ENCODE measurements at regions not wholly inside any gene's neighbourhood (a gene's known extent, or its start where the extent isn't known, plus 50 kb on each side); places are given as distances from the start of the nearest gene placed in this dataset.

DNA sequence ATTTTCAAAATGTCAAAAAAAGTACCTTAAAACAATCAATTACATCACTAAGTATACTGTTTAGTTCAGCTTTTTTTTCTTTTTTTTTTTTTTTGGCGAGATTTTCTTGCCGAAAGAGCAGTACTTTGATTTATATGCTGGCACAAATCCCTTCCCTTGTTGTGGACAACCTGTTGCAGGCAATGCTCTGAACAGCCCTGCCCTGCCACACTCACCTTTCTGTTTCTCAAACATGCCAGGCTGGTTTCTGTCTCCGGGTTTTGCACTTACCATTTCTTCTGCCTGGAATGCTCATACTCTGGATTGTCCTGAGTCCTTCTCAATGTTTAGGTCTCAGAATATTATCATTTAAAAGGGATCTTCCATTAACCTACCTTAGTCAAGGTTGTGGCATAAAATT is 80.4 kb upstream of the JAZF1 start:
- Histone ChIP-seq H4K20me1 (replicated peaks in 1 of 2; ENCODE audit: control insufficient read depth in 1 of 2, insufficient read depth in 2 of 2, low read length in 2 of 2) (no peaks in the 10 kb centered on the region), H4K91ac (replicated peaks; ENCODE audit: insufficient read length, low read length) (no peak overlapping the region), H2BK15ac (ENCODE audit: low read length) (no peak overlapping the region), H3K4me1 (replicated peaks in 1 of 4; ENCODE audit: control insufficient read depth in 3 of 4, insufficient read depth in 4 of 4, low read length in 3 of 4) (peaks cover 0 to 4% (median 2%) of the 10 kb centered on the region in 4 experiments; a peak in 1 of 7 replicates), H3K18ac (ENCODE audit: extremely low read depth, low read length) (no peak overlapping the region), H4K8ac (ENCODE audit: extremely low read depth, insufficient read depth, low read length) (no peak overlapping the region), H3K4me3 (ENCODE audit: extremely low read depth in 1 of 4, insufficient read depth in 2 of 4, low read depth in 3 of 4, low read length in 4 of 4) (no peak overlapping the region), H2BK20ac (ENCODE audit: low read length) (0 out of 2 replicates have a peak overlapping the region, but pooled peaks have one; percentile 80), H3K9me3 (ENCODE audit: insufficient read depth in 2 of 2, low read depth in 1 of 2, low read length in 1 of 2) (no peaks in the 10 kb centered on the region), H3K14ac (ENCODE audit: insufficient read length) (no peak overlapping the region), H4K5ac (ENCODE audit: insufficient read length, low read depth, low read length) (no peak overlapping the region), H3K36me3 (ENCODE audit: control insufficient read depth in 2 of 4, insufficient read depth in 4 of 4, low read length in 3 of 4) (no peaks in the 10 kb centered on the region), H3K27me3 (replicated peaks in 1 of 4; ENCODE audit: control insufficient read depth in 3 of 4, extremely low read depth in 1 of 4, insufficient read depth in 3 of 4, low read length in 3 of 4) (no peaks in the 10 kb centered on the region), H2BK12ac (ENCODE audit: low read depth, low read length) (no peak overlapping the region), H3K23ac (ENCODE audit: insufficient read length) (no peak overlapping the region), H2BK5ac (ENCODE audit: low read depth, low read length) (no peak overlapping the region), H3K56ac (replicated peaks; ENCODE audit: insufficient read length, low read depth, low read length) (no peak overlapping the region), H2BK120ac (replicated peaks; ENCODE audit: low read depth, low read length) (no peak overlapping the region), H3K4me2 (ENCODE audit: insufficient read depth in 1 of 2, low read depth in 2 of 2, low read length in 2 of 2) (no peak overlapping the region), H2AFZ (ENCODE audit: low read length) (no peak overlapping the region), H3K23me2 (ENCODE audit: low read depth, low read length) (no peaks in the 10 kb centered on the region), H3K79me2 (ENCODE audit: control insufficient read depth in 1 of 2, insufficient read depth in 2 of 2, low read length in 2 of 2) (no peaks in the 10 kb centered on the region), H3K9ac (replicated peaks in 1 of 4; ENCODE audit: extremely low read depth in 1 of 4, low read depth in 3 of 4, low read length in 3 of 4) (no peak overlapping the region), H3K79me1 (ENCODE audit: low read depth, low read length) (no peaks in the 10 kb centered on the region), H3K27ac (ENCODE audit: low read depth, low read length) (no peak overlapping the region), H3K4ac (replicated peaks; ENCODE audit: insufficient read length, low read depth, low read length) (no peak overlapping the region), H2AK5ac (ENCODE audit: low read depth, low read length) (no peak overlapping the region)
- no peak for TF ChIP-seq NANOG (IDR thresholded peaks at IDR 0.05; ENCODE audit: insufficient read depth, low read depth, low read length, poor library complexity, severe bottlenecking)
- TF ChIP-seq PHF8 (conservative IDR thresholded peaks at IDR 0.05; ENCODE audit: low read depth, low read length): no peak
- no peak for TF ChIP-seq CBX8 (IDR thresholded peaks at IDR 0.05; ENCODE audit: borderline replicate concordance, low read depth, low read length)
- no peak for TF ChIP-seq JUN (IDR thresholded peaks at IDR 0.05; ENCODE audit: low read depth, low read length)
- TF ChIP-seq BRCA1 (IDR thresholded peaks at IDR 0.05; ENCODE audit: low read depth, low read length): no peak
- TF ChIP-seq SP1 (IDR thresholded peaks at IDR 0.05; ENCODE audit: low read depth, low read length): no peak
- no peak for TF ChIP-seq KDM4A (IDR thresholded peaks at IDR 0.05; ENCODE audit: low read depth, low read length, severe bottlenecking)
- no peak for TF ChIP-seq TAF7 (optimal IDR thresholded peaks at IDR 0.05; ENCODE audit: borderline replicate concordance, low read depth, low read length)
- no peak for TF ChIP-seq SAP30 (IDR thresholded peaks at IDR 0.05; ENCODE audit: insufficient read depth, insufficient replicate concordance, low read length)
- TF ChIP-seq FOSL1 (IDR thresholded peaks at IDR 0.05; ENCODE audit: insufficient read depth, low read depth, low read length): no peak
- no peak for TF ChIP-seq KDM5A (IDR thresholded peaks at IDR 0.05; ENCODE audit: low read length)
- TF ChIP-seq EP300 (IDR thresholded peaks at IDR 0.05; ENCODE audit: borderline replicate concordance in 1 of 2, low read depth in 2 of 2, low read length in 2 of 2): no peak
- TF ChIP-seq, protein P1, sequence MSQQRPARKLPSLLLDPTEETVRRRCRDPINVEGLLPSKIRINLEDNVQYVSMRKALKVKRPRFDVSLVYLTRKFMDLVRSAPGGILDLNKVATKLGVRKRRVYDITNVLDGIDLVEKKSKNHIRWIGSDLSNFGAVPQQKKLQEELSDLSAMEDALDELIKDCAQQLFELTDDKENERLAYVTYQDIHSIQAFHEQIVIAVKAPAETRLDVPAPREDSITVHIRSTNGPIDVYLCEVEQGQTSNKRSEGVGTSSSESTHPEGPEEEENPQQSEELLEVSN (IDR thresholded peaks at IDR 0.05): no peak
- no peak for TF ChIP-seq SIRT6 (IDR thresholded peaks at IDR 0.05; ENCODE audit: low read length)
- 78% methylated on average over 3 of the region's 3 CpGs; no CpG with 5 or more reads in 1 of the 2 experiments for WGBS, 2 experiments (ENCODE audit: extremely low coverage in 1 of 2, insufficient coverage in 1 of 2, insufficient read length in 1 of 2, insufficient replicate concordance in 2 of 2, low coverage in 1 of 2, low lambda C conversion rate in 2 of 2, missing lambda C conversion rate in 1 of 2)
- DNase-seq (ENCODE audit: low read depth in 1 of 2, low spot score in 2 of 2) (no peak), FAIRE-seq (no peak)
- POLR2A ChIA-PET (ENCODE audit: partially characterized antibody): no interaction called here
- CTCF ChIA-PET (ENCODE audit: partially characterized antibody): interaction anchor here (0.7 kb wide), 1 partner anchor 579 kb away, joined by 3 read pairs; no protein-coding TSS in a partner anchor

Measured in H1 (cell line).